WTC11 (cell line): ENCODE measurements at regions not wholly inside any gene's neighbourhood (a gene's known extent, or its start where the extent isn't known, plus 50 kb on each side); places are given as distances from the start of the nearest gene placed in this dataset.

Experiments used
- ATAC-seq: fragments of 200-7000 bp; cut with Tn5 transposase; 2 replicates; pipeline ENCODE4 v1.10.0; 2021; ENCODE audit warnings: mild to moderate bottlenecking, moderate library complexity
- CTCF ChIA-PET: fragments of 300-600 bp; sonication (Branson Sonifier 250); formaldehyde crosslinking; loops from one replicate; lab custom pipeline; 2021; ENCODE audit warnings: antibody characterized with exemption; lab: Charles Lee
- POLR2A ChIA-PET: fragments of 350-600 bp; sonication (Branson Sonifier 250); formaldehyde crosslinking; loops from one replicate; lab custom pipeline; 2021; ENCODE audit warnings: antibody characterized with exemption; lab: Charles Lee
- DNase-seq: peaks from one replicate; pipeline ENCODE4 v3.0.0; 2021; ENCODE audit warnings: low spot score
- H3K27ac Mint-ChIP-seq: 2 replicates; pipeline ENCODE4 v1.8.0; 2021; ENCODE audit warnings: mixed read lengths
- H3K27me3 Mint-ChIP-seq: 2 replicates; pipeline ENCODE4 v1.8.0; 2021; ENCODE audit warnings: low read depth, mild to moderate bottlenecking, moderate library complexity, mixed read lengths
- H3K36me3 Mint-ChIP-seq: 2 replicates; pipeline ENCODE4 v1.8.0; 2021; ENCODE audit warnings: mixed read lengths
- H3K4me1 Mint-ChIP-seq: 2 replicates; pipeline ENCODE4 v1.8.0; 2022; ENCODE audit warnings: mixed read lengths
- H3K4me3 Mint-ChIP-seq: 2 replicates; pipeline ENCODE4 v1.8.0; 2021; ENCODE audit warnings: mild to moderate bottlenecking, moderate library complexity, mixed read lengths
- H3K9me3 Mint-ChIP-seq: 2 replicates; pipeline ENCODE4 v1.8.0; 2021; ENCODE audit warnings: mixed read lengths
- CBFB ChIP-seq: sonication (generic); formaldehyde crosslinking; IDR thresholded peaks from 2 replicates; pipeline ENCODE4 v1.8.1; 2022; ENCODE audit warnings: mild to moderate bottlenecking, low read depth, missing genetic modification reagents
- E2F4 ChIP-seq: sonication (generic); formaldehyde crosslinking; IDR thresholded peaks from 2 replicates; pipeline ENCODE4 v1.8.1; 2022; ENCODE audit warnings: low read depth, mild to moderate bottlenecking, moderate library complexity, missing genetic modification reagents, borderline replicate concordance
- ETV6 ChIP-seq: sonication (generic); formaldehyde crosslinking; IDR thresholded peaks from 2 replicates; pipeline ENCODE4 v1.8.1; 2022; ENCODE audit warnings: mild to moderate bottlenecking, missing genetic modification reagents
- JAZF1 ChIP-seq: fragments of 250-450 bp; sonication (Bioruptor Pico); IDR thresholded peaks from 2 replicates; pipeline ENCODE4 v1.9.0; 2021; ENCODE audit warnings: moderate library complexity, mild to moderate bottlenecking, inconsistent platforms
- KAT7 ChIP-seq: sonication (generic); formaldehyde crosslinking; IDR thresholded peaks from 2 replicates; pipeline ENCODE4 v1.8.1; 2023; ENCODE audit warnings: missing genetic modification reagents, mild to moderate bottlenecking, borderline replicate concordance
- MYBL2 ChIP-seq: sonication (generic); formaldehyde crosslinking; IDR thresholded peaks from 2 replicates; pipeline ENCODE4 v1.8.1; 2023; ENCODE audit warnings: mild to moderate bottlenecking, moderate library complexity, missing genetic modification reagents
- NR1H2 ChIP-seq: sonication (generic); formaldehyde crosslinking; IDR thresholded peaks from 2 replicates; pipeline ENCODE4 v1.9.0; 2021; ENCODE audit warnings: mild to moderate bottlenecking, moderate library complexity, missing genetic modification reagents
- SP1 ChIP-seq: sonication (generic); formaldehyde crosslinking; conservative IDR thresholded peaks from 2 replicates; pipeline ENCODE4 v1.8.1; 2022; ENCODE audit warnings: missing genetic modification reagents
- STAT6 ChIP-seq: sonication (generic); formaldehyde crosslinking; conservative IDR thresholded peaks from 2 replicates; pipeline ENCODE4 v1.8.1; 2023; ENCODE audit warnings: mild to moderate bottlenecking, low read depth, missing genetic modification reagents, moderate library complexity
- TCF7 ChIP-seq: sonication (generic); formaldehyde crosslinking; IDR thresholded peaks from 2 replicates; pipeline ENCODE4 v1.8.0; 2022; ENCODE audit warnings: mild to moderate bottlenecking, low read depth, missing genetic modification reagents, moderate library complexity
- ZBTB21 ChIP-seq: sonication (generic); formaldehyde crosslinking; IDR thresholded peaks from 2 replicates; pipeline ENCODE4 v1.8.1; 2023; ENCODE audit warnings: mild to moderate bottlenecking, missing genetic modification reagents, borderline replicate concordance
- ZNF219 ChIP-seq: sonication (generic); formaldehyde crosslinking; IDR thresholded peaks from 2 replicates; pipeline ENCODE4 v1.8.0; 2023; ENCODE audit warnings: missing genetic modification reagents, mild to moderate bottlenecking, borderline replicate concordance
- ZNF425 ChIP-seq: fragments of 250-450 bp; sonication (Bioruptor Pico); conservative IDR thresholded peaks from 2 replicates; pipeline ENCODE4 v1.9.0; 2021; ENCODE audit warnings: mild to moderate bottlenecking
- ZSCAN18 ChIP-seq: fragments of 250-450 bp; sonication (Bioruptor Pico); IDR thresholded peaks from 2 replicates; pipeline ENCODE4 v2.1.2; 2022; ENCODE audit warnings: mild to moderate bottlenecking, moderate library complexity
- TF ChIP-seq, protein P1 (sequence below): sonication (generic); formaldehyde crosslinking; IDR thresholded peaks from 2 replicates; pipeline ENCODE4 v1.8.0; 2023; ENCODE audit warnings: missing genetic modification reagents
- TF ChIP-seq, protein P2 (sequence below): sonication (generic); formaldehyde crosslinking; IDR thresholded peaks from 2 replicates; pipeline ENCODE4 v1.8.1; 2023; ENCODE audit warnings: mild to moderate bottlenecking, missing genetic modification reagents
- TF ChIP-seq, protein P3 (sequence below): sonication (generic); formaldehyde crosslinking; conservative IDR thresholded peaks from 2 replicates; pipeline ENCODE4 v1.8.1; 2022; ENCODE audit warnings: mild to moderate bottlenecking, missing genetic modification reagents
- TF ChIP-seq, protein P4 (sequence below): sonication (generic); formaldehyde crosslinking; IDR thresholded peaks from 2 replicates; pipeline ENCODE4 v1.8.0; 2022; ENCODE audit warnings: mild to moderate bottlenecking, missing genetic modification reagents

GRCh38 chr18:40216856-40217255 lies 1738.2 kb upstream of the PIK3C3 start (continued):
- TF ChIP-seq, protein P1, sequence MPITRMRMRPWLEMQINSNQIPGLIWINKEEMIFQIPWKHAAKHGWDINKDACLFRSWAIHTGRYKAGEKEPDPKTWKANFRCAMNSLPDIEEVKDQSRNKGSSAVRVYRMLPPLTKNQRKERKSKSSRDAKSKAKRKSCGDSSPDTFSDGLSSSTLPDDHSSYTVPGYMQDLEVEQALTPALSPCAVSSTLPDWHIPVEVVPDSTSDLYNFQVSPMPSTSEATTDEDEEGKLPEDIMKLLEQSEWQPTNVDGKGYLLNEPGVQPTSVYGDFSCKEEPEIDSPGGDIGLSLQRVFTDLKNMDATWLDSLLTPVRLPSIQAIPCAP (CRISPR knock-in tag): no peak
- no peak for TF ChIP-seq CBFB

DNA sequence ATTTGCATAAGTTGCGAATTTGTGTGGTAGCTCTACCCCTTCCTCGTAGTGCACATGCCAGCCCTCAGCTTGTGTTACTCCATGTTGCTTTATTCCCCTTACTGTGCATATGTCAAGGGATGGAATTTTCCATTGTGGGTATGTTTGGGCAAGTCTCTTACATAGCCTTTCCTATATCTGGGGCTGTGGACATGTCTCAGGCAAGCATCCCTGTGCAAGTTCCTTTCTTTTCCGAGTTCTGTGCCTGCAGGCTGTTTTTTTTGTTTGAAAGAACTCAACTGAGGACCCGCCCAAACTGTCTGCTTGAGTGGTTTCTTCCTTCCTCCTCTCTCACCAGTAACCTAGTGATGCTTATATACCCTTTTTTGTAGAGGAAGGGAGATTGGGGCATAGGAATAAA lies 1739.1 kb upstream of the PIK3C3 start:
- Mint-ChIP-seq H3K27ac (no peak overlapping the region), H3K36me3 (peaks cover 17% of the 10 kb centered on the region), H3K4me1 (peaks cover 21% of the 10 kb centered on the region), H3K27me3 (no peaks in the 10 kb centered on the region), H3K9me3 (peaks cover 21% of the 10 kb centered on the region), H3K4me3 (no peak overlapping the region)
- TF ChIP-seq, protein P2, sequence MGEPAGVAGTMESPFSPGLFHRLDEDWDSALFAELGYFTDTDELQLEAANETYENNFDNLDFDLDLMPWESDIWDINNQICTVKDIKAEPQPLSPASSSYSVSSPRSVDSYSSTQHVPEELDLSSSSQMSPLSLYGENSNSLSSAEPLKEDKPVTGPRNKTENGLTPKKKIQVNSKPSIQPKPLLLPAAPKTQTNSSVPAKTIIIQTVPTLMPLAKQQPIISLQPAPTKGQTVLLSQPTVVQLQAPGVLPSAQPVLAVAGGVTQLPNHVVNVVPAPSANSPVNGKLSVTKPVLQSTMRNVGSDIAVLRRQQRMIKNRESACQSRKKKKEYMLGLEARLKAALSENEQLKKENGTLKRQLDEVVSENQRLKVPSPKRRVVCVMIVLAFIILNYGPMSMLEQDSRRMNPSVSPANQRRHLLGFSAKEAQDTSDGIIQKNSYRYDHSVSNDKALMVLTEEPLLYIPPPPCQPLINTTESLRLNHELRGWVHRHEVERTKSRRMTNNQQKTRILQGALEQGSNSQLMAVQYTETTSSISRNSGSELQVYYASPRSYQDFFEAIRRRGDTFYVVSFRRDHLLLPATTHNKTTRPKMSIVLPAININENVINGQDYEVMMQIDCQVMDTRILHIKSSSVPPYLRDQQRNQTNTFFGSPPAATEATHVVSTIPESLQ (CRISPR knock-in tag): no peak
- no peak for TF ChIP-seq E2F4 (CRISPR knock-in tag)
- TF ChIP-seq, protein P3, sequence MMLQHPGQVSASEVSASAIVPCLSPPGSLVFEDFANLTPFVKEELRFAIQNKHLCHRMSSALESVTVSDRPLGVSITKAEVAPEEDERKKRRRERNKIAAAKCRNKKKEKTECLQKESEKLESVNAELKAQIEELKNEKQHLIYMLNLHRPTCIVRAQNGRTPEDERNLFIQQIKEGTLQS: no peak
- TF ChIP-seq STAT6: no peak
- TF ChIP-seq KAT7 (CRISPR knock-in tag): no peak
- TF ChIP-seq CBFB: no peak
- POLR2A ChIA-PET: no interaction called here
- CTCF ChIA-PET: no interaction called here
- no peak for DNase-seq
- no peak for ATAC-seq

DNA sequence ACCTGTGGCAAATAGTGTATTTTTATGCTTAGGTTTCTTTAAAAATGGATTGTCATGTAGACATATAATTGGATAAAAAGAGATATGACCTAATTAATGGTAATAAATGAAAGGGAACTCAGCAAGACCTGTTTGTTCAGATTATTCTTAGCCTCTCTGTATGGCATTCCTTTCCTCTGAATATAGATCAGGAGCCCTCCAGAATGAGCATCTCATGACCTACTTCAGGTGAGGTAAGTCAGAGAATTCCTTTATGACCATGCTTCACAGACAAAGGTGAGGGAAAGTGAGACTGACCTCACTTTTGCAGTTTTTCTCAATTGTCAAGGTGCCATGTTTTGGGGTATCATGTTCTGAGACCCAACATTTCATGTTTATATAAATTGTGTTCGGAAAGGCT lies 1744.3 kb upstream of the PIK3C3 start:
- Mint-ChIP-seq H3K4me3 (no peak overlapping the region), H3K36me3 (peaks cover 7% of the 10 kb centered on the region), H3K9me3 (peaks cover 11% of the 10 kb centered on the region), H3K4me1 (peaks cover 42% of the 10 kb centered on the region), H3K27me3 (no peaks in the 10 kb centered on the region), H3K27ac (no peak overlapping the region)
- DNase-seq (no peak), ATAC-seq (no peak)
- TF ChIP-seq CBFB: no peak
- TF ChIP-seq JAZF1 (CRISPR knock-in tag): no peak
- TF ChIP-seq SP1 (CRISPR knock-in tag): no peak
- TF ChIP-seq, protein P2 (CRISPR knock-in tag): no peak
- TF ChIP-seq NR1H2 (CRISPR knock-in tag): no peak
- TF ChIP-seq ZBTB21 (CRISPR knock-in tag): no peak
- TF ChIP-seq, protein P4, sequence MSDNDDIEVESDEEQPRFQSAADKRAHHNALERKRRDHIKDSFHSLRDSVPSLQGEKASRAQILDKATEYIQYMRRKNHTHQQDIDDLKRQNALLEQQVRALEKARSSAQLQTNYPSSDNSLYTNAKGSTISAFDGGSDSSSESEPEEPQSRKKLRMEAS (CRISPR knock-in tag): no peak
- no peak for TF ChIP-seq ZSCAN18 (CRISPR knock-in tag)
- no peak for TF ChIP-seq ZNF425 (CRISPR knock-in tag)
- TF ChIP-seq TCF7: no peak
- TF ChIP-seq ETV6: no peak
- no peak for TF ChIP-seq KAT7 (CRISPR knock-in tag)
- TF ChIP-seq MYBL2 (CRISPR knock-in tag): no peak
- TF ChIP-seq ZNF219 (CRISPR knock-in tag): no peak
- POLR2A ChIA-PET: no interaction called here
- CTCF ChIA-PET: interaction anchor here (0.6 kb wide), 1 partner anchor 94 kb away, joined by 4 read pairs; no protein-coding TSS in a partner anchor
